Fibroblast of lung (primary cell): ENCODE measurements at regions not wholly inside any gene's neighbourhood (a gene's known extent, or its start where the extent isn't known, plus 50 kb on each side); places are given as distances from the start of the nearest gene placed in this dataset.

Source experiments
- DNase-seq, 2 donors: peaks; one replicate each; pipeline versions ENCODE4 v3.0.0 to v3.0.0-alpha.2; 2010; ENCODE audit warnings: low read depth in 2 of 2
- H2AFZ ChIP-seq: 2 replicates; pipeline ENCODE4 v1.5.1; 2012; ENCODE audit warnings: low read length, control low read depth, inconsistent platforms
- H3K27ac ChIP-seq: 2 replicates; pipeline ENCODE4 v1.5.1; 2011; ENCODE audit warnings: low read length, control low read depth; ENCODE audit not compliant: insufficient read depth
- H3K27me3 ChIP-seq: 2 replicates; pipeline ENCODE4 v1.5.1; 2011; ENCODE audit warnings: mild to moderate bottlenecking, low read length; ENCODE audit not compliant: control insufficient read depth, insufficient read depth
- H3K36me3 ChIP-seq: 2 replicates; pipeline ENCODE4 v1.5.1; 2011; ENCODE audit warnings: low read length; ENCODE audit not compliant: control insufficient read depth, insufficient read depth
- H3K4me1 ChIP-seq: 2 replicates; pipeline ENCODE4 v1.5.1; 2011; ENCODE audit warnings: low read length; ENCODE audit not compliant: control insufficient read depth, insufficient read depth; ENCODE audit errors: extremely low read depth
- H3K4me2 ChIP-seq: 2 replicates; pipeline ENCODE4 v1.5.1; 2011; ENCODE audit warnings: low read length, control low read depth; ENCODE audit not compliant: insufficient read depth; ENCODE audit errors: extremely low read depth
- H3K4me3 ChIP-seq, 4 experiments: fragments of 200-600 bp in 1 of 4; sonication (generic) in 1 of 4; replicated peaks in 1 of 4; 2 replicates each; pipeline ENCODE4 v1.5.1; 2011 to 2016; ENCODE audit warnings: low read length in 4 of 4, low read depth in 3 of 4, mild to moderate bottlenecking in 3 of 4, control low read depth in 2 of 4, inconsistent platforms in 1 of 4, mixed read lengths in 1 of 4; ENCODE audit not compliant: insufficient read depth in 1 of 4; ENCODE audit errors: control extremely low read depth in 1 of 4
- H3K79me2 ChIP-seq: 2 replicates; pipeline ENCODE4 v1.5.1; 2012; ENCODE audit warnings: mild to moderate bottlenecking, low read length, inconsistent platforms; ENCODE audit not compliant: control insufficient read depth, insufficient read depth
- H3K9ac ChIP-seq: 2 replicates; pipeline ENCODE4 v1.5.1; 2011; ENCODE audit warnings: mild to moderate bottlenecking, low read length, control low read depth; ENCODE audit not compliant: insufficient read depth
- H3K9me3 ChIP-seq: 2 replicates; pipeline ENCODE4 v1.5.1; 2012; ENCODE audit warnings: low read depth, low read length; ENCODE audit not compliant: control insufficient read depth, insufficient read depth
- H4K20me1 ChIP-seq: 2 replicates; pipeline ENCODE4 v1.5.1; 2011; ENCODE audit warnings: low read length; ENCODE audit not compliant: control insufficient read depth, insufficient read depth; ENCODE audit errors: extremely low read depth
- EZH2 ChIP-seq: IDR thresholded peaks from 2 replicates; pipeline ENCODE4 v1.5.1; 2012; ENCODE audit warnings: low read length, control low read depth, mild to moderate bottlenecking; ENCODE audit errors: missing control alignments
- TF ChIP-seq, protein P1 (sequence below), 2 donors: IDR thresholded peaks in 1 of 2; conservative IDR thresholded peaks in 1 of 2; 1 replicate in 1 of 2; 2 replicates in 1 of 2; pipeline ENCODE4 v1.5.1; 2011 to 2012; ENCODE audit warnings: low read length in 2 of 2, control low read depth in 1 of 2, inconsistent platforms in 1 of 2, low read depth in 1 of 2, mild to moderate bottlenecking in 1 of 2

DNA sequence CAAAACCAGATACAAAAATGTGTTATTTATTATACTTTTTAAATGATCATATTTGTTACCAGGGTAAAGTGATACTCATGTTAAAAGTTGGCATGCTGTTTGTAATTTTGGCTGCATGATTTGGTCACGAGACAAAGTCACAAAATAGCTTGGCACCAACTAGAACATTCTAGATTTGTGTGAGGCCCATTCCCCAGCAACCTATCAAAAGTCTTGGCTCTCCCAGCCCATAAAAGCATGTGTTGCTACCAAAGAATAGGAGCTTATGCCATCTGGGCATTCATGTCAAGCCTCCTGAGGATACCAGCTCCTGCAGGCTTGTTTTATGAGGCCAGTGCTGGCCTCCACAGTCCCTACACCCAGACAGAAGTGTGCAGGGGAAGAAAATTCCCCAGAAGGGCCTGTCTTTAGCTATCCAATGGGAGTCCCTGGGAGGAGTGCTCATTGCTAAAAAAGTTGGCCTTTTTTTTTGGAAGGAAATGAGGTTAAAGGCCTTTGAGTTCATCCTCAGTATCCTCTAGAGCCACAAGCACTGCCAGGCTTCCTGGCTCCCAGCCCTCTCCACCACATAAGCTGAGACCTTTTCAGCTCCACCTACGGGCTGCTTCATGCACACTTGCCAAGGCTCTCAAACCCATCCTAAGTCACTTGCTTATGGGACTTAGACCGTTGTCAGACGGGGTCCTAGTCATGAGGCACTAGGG is 211.9 kb upstream of the EOLA2 start:
- no peak for DNase-seq

DNA sequence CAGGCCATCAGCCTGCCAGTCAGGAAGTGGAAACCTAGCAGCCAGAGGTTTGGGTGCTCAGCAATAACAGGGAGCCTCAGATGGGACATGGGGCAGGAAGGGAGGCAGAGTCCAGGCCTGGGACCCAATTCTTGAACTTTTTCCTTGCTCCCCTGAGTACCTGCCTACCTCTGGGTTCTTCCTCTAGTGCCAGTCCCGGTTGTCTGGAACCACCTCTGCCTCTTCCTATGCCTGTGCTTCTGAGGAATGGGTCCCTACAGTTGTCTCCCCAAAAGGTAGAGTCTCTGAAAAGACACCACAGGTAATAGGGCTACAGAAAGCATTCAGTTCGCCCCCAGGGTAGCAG is 212.4 kb upstream of the MAMLD1 start:
- H3K4me3 ChIP-seq, result no peak overlapping the region
- H3K4me1 ChIP-seq, result peaks cover 3% of the 10 kb centered on the region
- no peaks in the 10 kb centered on the region for H4K20me1 ChIP-seq

More for the DNA sequence above, 211.9 kb upstream of the EOLA2 start:
- H3K4me2 ChIP-seq, result no peak overlapping the region
- no peak overlapping the region for H3K4me3 ChIP-seq
- H2AFZ ChIP-seq, result no peak overlapping the region
- no peaks in the 10 kb centered on the region for H3K79me2 ChIP-seq
- no peaks in the 10 kb centered on the region for H3K9me3 ChIP-seq
- no peaks in the 10 kb centered on the region for H3K36me3 ChIP-seq
- no peaks in the 10 kb centered on the region for H3K27me3 ChIP-seq
- H3K9ac ChIP-seq, result no peak overlapping the region
- H4K20me1 ChIP-seq, result no peaks in the 10 kb centered on the region
- TF ChIP-seq, protein P1, sequence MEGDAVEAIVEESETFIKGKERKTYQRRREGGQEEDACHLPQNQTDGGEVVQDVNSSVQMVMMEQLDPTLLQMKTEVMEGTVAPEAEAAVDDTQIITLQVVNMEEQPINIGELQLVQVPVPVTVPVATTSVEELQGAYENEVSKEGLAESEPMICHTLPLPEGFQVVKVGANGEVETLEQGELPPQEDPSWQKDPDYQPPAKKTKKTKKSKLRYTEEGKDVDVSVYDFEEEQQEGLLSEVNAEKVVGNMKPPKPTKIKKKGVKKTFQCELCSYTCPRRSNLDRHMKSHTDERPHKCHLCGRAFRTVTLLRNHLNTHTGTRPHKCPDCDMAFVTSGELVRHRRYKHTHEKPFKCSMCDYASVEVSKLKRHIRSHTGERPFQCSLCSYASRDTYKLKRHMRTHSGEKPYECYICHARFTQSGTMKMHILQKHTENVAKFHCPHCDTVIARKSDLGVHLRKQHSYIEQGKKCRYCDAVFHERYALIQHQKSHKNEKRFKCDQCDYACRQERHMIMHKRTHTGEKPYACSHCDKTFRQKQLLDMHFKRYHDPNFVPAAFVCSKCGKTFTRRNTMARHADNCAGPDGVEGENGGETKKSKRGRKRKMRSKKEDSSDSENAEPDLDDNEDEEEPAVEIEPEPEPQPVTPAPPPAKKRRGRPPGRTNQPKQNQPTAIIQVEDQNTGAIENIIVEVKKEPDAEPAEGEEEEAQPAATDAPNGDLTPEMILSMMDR (conservative IDR thresholded peaks at IDR 0.05 in 1 of 2, IDR thresholded peaks at IDR 0.05 in 1 of 2; ENCODE audit: low read depth in 1 of 2, low read length in 2 of 2), result no peak
- no peak for TF ChIP-seq EZH2
- no peak overlapping the region for H3K27ac ChIP-seq
- peaks cover 2% of the 10 kb centered on the region for H3K4me1 ChIP-seq

DNA sequence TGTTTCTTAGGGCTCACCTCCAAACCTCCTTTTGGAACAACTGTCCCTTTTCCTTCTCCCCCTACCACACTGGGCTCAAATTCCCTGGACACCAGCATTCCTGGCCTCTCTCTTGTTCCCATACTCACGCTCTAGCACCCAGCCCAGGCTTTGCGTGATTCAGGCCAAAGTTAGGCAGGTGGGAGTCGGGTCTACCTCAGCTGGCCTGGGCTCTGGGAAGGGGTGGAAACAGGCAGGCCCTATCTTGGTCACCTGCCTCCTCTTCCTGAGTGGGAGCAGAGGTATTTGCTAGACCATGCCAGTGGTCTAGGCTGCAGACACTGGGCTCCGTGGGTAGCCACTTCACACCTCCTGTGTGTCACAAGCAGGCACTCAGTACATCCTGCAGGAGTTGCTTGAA is 211.1 kb upstream of the MAMLD1 start:
- Histone ChIP-seq H3K4me1 (peaks cover 3% of the 10 kb centered on the region), H3K9me3 (no peaks in the 10 kb centered on the region), H4K20me1 (no peaks in the 10 kb centered on the region), H2AFZ (no peak overlapping the region), H3K4me2 (no peak overlapping the region), H3K4me3 (no peak overlapping the region), H3K36me3 (no peaks in the 10 kb centered on the region), H3K27me3 (no peaks in the 10 kb centered on the region), H3K9ac (no peak overlapping the region), H3K27ac (no peak overlapping the region), H3K79me2 (no peaks in the 10 kb centered on the region)
- no peak for DNase-seq
- TF ChIP-seq, protein P1 (conservative IDR thresholded peaks at IDR 0.05 in 1 of 2, IDR thresholded peaks at IDR 0.05 in 1 of 2; ENCODE audit: low read depth in 1 of 2, low read length in 2 of 2), result no peak
- TF ChIP-seq EZH2, result no peak

More for the DNA sequence above, 212.4 kb upstream of the MAMLD1 start:
- no peaks in the 10 kb centered on the region for H3K27me3 ChIP-seq
- H3K9ac ChIP-seq, result no peak overlapping the region
- H3K9me3 ChIP-seq, result no peaks in the 10 kb centered on the region
- TF ChIP-seq EZH2, result no peak
- TF ChIP-seq, protein P1 (conservative IDR thresholded peaks at IDR 0.05 in 1 of 2, IDR thresholded peaks at IDR 0.05 in 1 of 2; ENCODE audit: low read depth in 1 of 2, low read length in 2 of 2), result no peak
- no peak overlapping the region for H3K4me2 ChIP-seq
- DNase-seq, result no peak
- H3K36me3 ChIP-seq, result no peaks in the 10 kb centered on the region
- H3K27ac ChIP-seq, result no peak overlapping the region
- no peak overlapping the region for H2AFZ ChIP-seq
- no peaks in the 10 kb centered on the region for H3K79me2 ChIP-seq
